ENCODE measurements at regions not wholly inside any gene's neighbourhood (a gene's known extent, or its start where the extent isn't known, plus 50 kb on each side); places are given as distances from the start of the nearest gene placed in this dataset.

- TF ChIP-seq REPIN1 (tag by site-specific recombination; IDR thresholded peaks at IDR 0.05; ENCODE audit: low read depth) = no peak
- no peak for TF ChIP-seq CTCF (tag by site-specific recombination; IDR thresholded peaks at IDR 0.05)
- TF ChIP-seq PRDM10 (tag by site-specific recombination; IDR thresholded peaks at IDR 0.05) = no peak
- TF ChIP-seq ZNF677 (tag by site-specific recombination; IDR thresholded peaks at IDR 0.05) = no peak
- no peak for TF ChIP-seq ZNF121 (tag by site-specific recombination; IDR thresholded peaks at IDR 0.05)
- TF ChIP-seq REST (tag by site-specific recombination; IDR thresholded peaks at IDR 0.05) = no peak
- no peak for TF ChIP-seq BCL6B (tag by site-specific recombination; IDR thresholded peaks at IDR 0.05)
- TF ChIP-seq ZNF518A (tag by site-specific recombination; conservative IDR thresholded peaks at IDR 0.05; ENCODE audit: low read depth) = no peak
Observed at GRCh38 chrX:20654596-20655106, 387.9 kb upstream of the RPS6KA3 start.
